Spleen (tissue), 7 donors: ENCODE measurements at regions not wholly inside any gene's neighbourhood (a gene's known extent, or its start where the extent isn't known, plus 50 kb on each side); places are given as distances from the start of the nearest gene placed in this dataset.

Experiments used
- POLR2A ChIP-seq, 3 donors: fragments of 450-650 bp; IDR thresholded peaks; one replicate each; pipeline ENCODE4 v1.5.1; 2017; ENCODE audit warnings: antibody characterized with exemption in 3 of 3, mild to moderate bottlenecking in 1 of 3
- POLR2AphosphoS5 ChIP-seq, 3 donors: sonication (generic); formaldehyde crosslinking; IDR thresholded peaks; one replicate each; pipeline ENCODE4 v1.5.1; 2017; ENCODE audit warnings: antibody characterized with exemption in 3 of 3
- TF ChIP-seq, protein P1 (sequence below), 11 experiments: fragments of 200-600 bp in 7 of 11; fragments of 450-650 bp in 4 of 11; sonication (generic) in 4 of 11; IDR thresholded peaks in 8 of 11; conservative IDR thresholded peaks in 3 of 11; 1 replicate in 7 of 11; 2 replicates in 4 of 11; pipeline versions ENCODE4 v1.4.0 to v1.8.0; 2016 to 2021; ENCODE audit warnings: antibody characterized with exemption in 11 of 11, inconsistent platforms in 4 of 11, mild to moderate bottlenecking in 1 of 11
- donor health status: DM: no; HTN: no; CAD: no; lungs with moderate emphysema.
- donor health status: DM: no; HTN: no; CAD: no.
- donor health status: DM: no; HTN: no; CAD: no.

DNA sequence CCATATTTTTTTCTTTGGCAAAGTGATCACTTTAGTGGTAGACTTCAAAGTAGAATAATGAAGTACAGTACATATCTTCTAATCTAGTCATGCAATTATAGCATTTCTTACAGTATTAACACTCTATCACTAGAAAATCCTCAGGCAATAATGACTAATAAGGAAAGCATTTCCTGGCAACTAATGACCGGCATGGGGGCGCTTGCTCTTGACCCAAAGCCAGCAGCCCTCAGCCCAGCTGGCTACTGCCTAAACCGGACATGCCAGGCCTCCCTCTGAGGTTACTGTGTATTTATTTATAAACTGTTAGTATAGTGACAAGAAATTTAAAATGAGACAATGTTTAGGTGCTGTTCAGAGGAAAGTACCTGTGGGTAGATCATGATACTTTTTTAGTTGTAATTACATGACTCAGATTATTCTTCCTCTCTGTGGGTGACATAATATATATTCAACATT is 633.8 kb downstream of the PTPRC start:
- TF ChIP-seq, protein P1, sequence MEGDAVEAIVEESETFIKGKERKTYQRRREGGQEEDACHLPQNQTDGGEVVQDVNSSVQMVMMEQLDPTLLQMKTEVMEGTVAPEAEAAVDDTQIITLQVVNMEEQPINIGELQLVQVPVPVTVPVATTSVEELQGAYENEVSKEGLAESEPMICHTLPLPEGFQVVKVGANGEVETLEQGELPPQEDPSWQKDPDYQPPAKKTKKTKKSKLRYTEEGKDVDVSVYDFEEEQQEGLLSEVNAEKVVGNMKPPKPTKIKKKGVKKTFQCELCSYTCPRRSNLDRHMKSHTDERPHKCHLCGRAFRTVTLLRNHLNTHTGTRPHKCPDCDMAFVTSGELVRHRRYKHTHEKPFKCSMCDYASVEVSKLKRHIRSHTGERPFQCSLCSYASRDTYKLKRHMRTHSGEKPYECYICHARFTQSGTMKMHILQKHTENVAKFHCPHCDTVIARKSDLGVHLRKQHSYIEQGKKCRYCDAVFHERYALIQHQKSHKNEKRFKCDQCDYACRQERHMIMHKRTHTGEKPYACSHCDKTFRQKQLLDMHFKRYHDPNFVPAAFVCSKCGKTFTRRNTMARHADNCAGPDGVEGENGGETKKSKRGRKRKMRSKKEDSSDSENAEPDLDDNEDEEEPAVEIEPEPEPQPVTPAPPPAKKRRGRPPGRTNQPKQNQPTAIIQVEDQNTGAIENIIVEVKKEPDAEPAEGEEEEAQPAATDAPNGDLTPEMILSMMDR (IDR thresholded peaks at IDR 0.05 in 8 of 11, conservative IDR thresholded peaks at IDR 0.05 in 3 of 11), result no peak
- TF ChIP-seq POLR2AphosphoS5 (IDR thresholded peaks at IDR 0.05) (no peak), POLR2A (IDR thresholded peaks at IDR 0.05) (no peak)
